ENCODE measurements at regions not wholly inside any gene's neighbourhood (a gene's known extent, or its start where the extent isn't known, plus 50 kb on each side); places are given as distances from the start of the nearest gene placed in this dataset.

- POLR2A ChIA-PET (ENCODE audit: low non-redundant PET), result no interaction called here
- no peak for TF ChIP-seq CTCF (conservative IDR thresholded peaks at IDR 0.05; ENCODE audit: low read depth)
- DNase-seq (ENCODE audit: low spot score), result peak; percentile 46
- CTCF ChIA-PET, result no interaction called here
- H3K27ac ChIP-seq, result peak overlapping the region; percentile 77
Measured at GRCh38 chr10:91162050-91162494, 58.4 kb upstream of the PCGF5 start.

GRCh38 chr10:91162495-91163268, 57.8 kb upstream of the PCGF5 start:
- TF ChIP-seq CTCF (conservative IDR thresholded peaks at IDR 0.05; ENCODE audit: low read depth), result no peak
- POLR2A ChIA-PET (ENCODE audit: low non-redundant PET), result no interaction called here
- H3K27ac ChIP-seq, result peak overlapping the region; percentile 77

GRCh38 chr10:91163269-91163868, 57.1 kb upstream of the PCGF5 start:
- DNase-seq (ENCODE audit: low spot score), result peak; percentile 48
- ChIA-PET CTCF (no interaction called here), POLR2A (ENCODE audit: low non-redundant PET) (no interaction called here)
- peak overlapping the region; percentile 77 for H3K27ac ChIP-seq
- TF ChIP-seq CTCF (conservative IDR thresholded peaks at IDR 0.05; ENCODE audit: low read depth), result no peak

More at GRCh38 chr10:91162495-91163268, 57.8 kb upstream of the PCGF5 start:
- peak; percentile 59 for DNase-seq (ENCODE audit: low spot score)
- CTCF ChIA-PET, result no interaction called here

GRCh38 chr10:91163869-91164474, 56.5 kb upstream of the PCGF5 start:
- CTCF ChIA-PET, result no interaction called here
- POLR2A ChIA-PET (ENCODE audit: low non-redundant PET), result no interaction called here
- peak; percentile 89 for DNase-seq (ENCODE audit: low spot score)
- H3K27ac ChIP-seq, result peak overlapping the region; percentile 77
- no peak for TF ChIP-seq CTCF (conservative IDR thresholded peaks at IDR 0.05; ENCODE audit: low read depth)

- no peak for TF ChIP-seq CTCF (conservative IDR thresholded peaks at IDR 0.05; ENCODE audit: low read depth)
- no peak overlapping the region for H3K27ac ChIP-seq
- ChIA-PET POLR2A (ENCODE audit: low non-redundant PET) (no interaction called here), CTCF (no interaction called here)
- DNase-seq (ENCODE audit: low spot score), result no peak
Measured at GRCh38 chr10:91164520-91165065, 55.9 kb upstream of the PCGF5 start.

- TF ChIP-seq CTCF (conservative IDR thresholded peaks at IDR 0.05; ENCODE audit: low read depth), result no peak
- no peak for DNase-seq (ENCODE audit: low spot score)
- POLR2A ChIA-PET (ENCODE audit: low non-redundant PET), result no interaction called here
- H3K27ac ChIP-seq, result no peak overlapping the region
- CTCF ChIA-PET, result no interaction called here
Measured at GRCh38 chr10:91167406-91167805, 53.1 kb upstream of the PCGF5 start.
